Endothelial cell of umbilical vein (primary cell): ENCODE measurements at regions not wholly inside any gene's neighbourhood (a gene's known extent, or its start where the extent isn't known, plus 50 kb on each side); places are given as distances from the start of the nearest gene placed in this dataset.

ENCODE experiments used
- BruUV-seq: library from RNA; stranded (reverse); fragments of 400-500 nt; replicated peaks from 2 replicates; lab custom pipeline; 2021; lab: Mats Ljungman, UMichigan
- CTCF ChIA-PET: fragments of 300-600, 350-600 bp; sonication (Branson Sonifier 250); formaldehyde crosslinking; loops from one replicate; lab custom pipeline; 2021; ENCODE audit warnings: antibody characterized with exemption, inconsistent platforms; lab: Charles Lee
- POLR2A ChIA-PET: fragments of 300-600, 350-600 bp; sonication (Branson Sonifier 250); formaldehyde crosslinking; loops from one replicate; lab custom pipeline; 2021; ENCODE audit warnings: antibody characterized with exemption, inconsistent platforms; lab: Charles Lee
- DNase-seq: peaks from one replicate; pipeline ENCODE4 v3.0.0-alpha.2; 2011; ENCODE audit warnings: low read depth, low spot score
- FAIRE-seq: peaks from 2 replicates; lab custom pipeline; 2011; peaks lifted over from hg19 to GRCh38; lab: Jason Lieb, UNC
- H2AFZ ChIP-seq: 2 replicates; pipeline ENCODE4 v1.6.0; 2012; ENCODE audit warnings: low read depth, low read length, control low read depth, inconsistent platforms
- H3K27ac ChIP-seq: 2 replicates; pipeline ENCODE4 v1.5.1; 2011; ENCODE audit warnings: low read depth, mild to moderate bottlenecking, control low read depth, low read length, moderate library complexity; ENCODE audit not compliant: insufficient read depth
- H3K27me3 ChIP-seq, 2 experiments: 2 replicates each; pipeline versions ENCODE4 v1.6.0 to v1.6.1; 2011; ENCODE audit warnings: low read length in 2 of 2, mixed read lengths in 1 of 2; ENCODE audit not compliant: control insufficient read depth in 2 of 2, insufficient read depth in 2 of 2
- H3K36me3 ChIP-seq, 2 experiments: 2 replicates in 1 of 2; 3 replicates in 1 of 2; pipeline ENCODE4 v1.5.1; 2011; ENCODE audit warnings: low read length in 2 of 2, mild to moderate bottlenecking in 1 of 2, moderate library complexity in 1 of 2; ENCODE audit not compliant: control insufficient read depth in 2 of 2, insufficient read depth in 2 of 2; ENCODE audit errors: extremely low read depth in 1 of 2
- H3K4me1 ChIP-seq: 3 replicates; pipeline ENCODE4 v1.5.1; 2011; ENCODE audit warnings: mild to moderate bottlenecking, low read length; ENCODE audit not compliant: control insufficient read depth, insufficient read depth; ENCODE audit errors: extremely low read depth
- H3K4me2 ChIP-seq: 2 replicates; pipeline ENCODE4 v1.6.1; 2011; ENCODE audit warnings: low read length, control low read depth, mixed read lengths; ENCODE audit not compliant: insufficient read depth
- H3K4me3 ChIP-seq, 3 experiments: fragments of 200-600 bp in 1 of 3; sonication (generic), shearing (Covaris generic) in 1 of 3; replicated peaks in 1 of 3; 2 replicates each; pipeline ENCODE4 v1.5.1; 2011 to 2016; ENCODE audit warnings: control low read depth in 3 of 3, low read length in 3 of 3, mild to moderate bottlenecking in 2 of 3, inconsistent platforms in 1 of 3, low read depth in 1 of 3, moderate library complexity in 1 of 3; ENCODE audit not compliant: insufficient read depth in 1 of 3
- H3K79me2 ChIP-seq: 2 replicates; pipeline ENCODE4 v1.6.0; 2012; ENCODE audit warnings: low read length, inconsistent platforms; ENCODE audit not compliant: control insufficient read depth, insufficient read depth
- H3K9ac ChIP-seq: replicated peaks from 2 replicates; pipeline ENCODE3; 2011; ENCODE audit warnings: low read length, control low read depth; ENCODE audit not compliant: insufficient read depth; ENCODE audit errors: extremely low read depth
- H3K9me1 ChIP-seq: replicated peaks from 3 replicates; pipeline ENCODE4 v1.6.0; 2011; ENCODE audit warnings: mild to moderate bottlenecking, low read length; ENCODE audit not compliant: control insufficient read depth, insufficient read depth; ENCODE audit errors: extremely low read depth
- H3K9me3 ChIP-seq: replicated peaks from 2 replicates; pipeline ENCODE4 v1.5.1; 2012; ENCODE audit warnings: low read length, inconsistent platforms; ENCODE audit not compliant: control insufficient read depth, insufficient read depth
- H4K20me1 ChIP-seq: replicated peaks from 2 replicates; pipeline ENCODE3; 2011; ENCODE audit warnings: mild to moderate bottlenecking, low read length; ENCODE audit not compliant: control insufficient read depth, insufficient read depth; ENCODE audit errors: extremely low read depth
- EZH2 ChIP-seq: IDR thresholded peaks from 2 replicates; pipeline ENCODE4 v1.6.1; 2012; ENCODE audit warnings: borderline replicate concordance, low read depth, mild to moderate bottlenecking, moderate library complexity, low read length, inconsistent platforms; ENCODE audit not compliant: severe bottlenecking
- FOS ChIP-seq: IDR thresholded peaks from 2 replicates; pipeline ENCODE4 v1.6.1; 2011; ENCODE audit warnings: mild to moderate bottlenecking, low read length, moderate library complexity, borderline replicate concordance; ENCODE audit not compliant: insufficient read depth
- GATA2 ChIP-seq: IDR thresholded peaks from 2 replicates; pipeline ENCODE4 v1.7.0; 2011; ENCODE audit warnings: low read depth, mild to moderate bottlenecking, moderate library complexity, mixed read lengths, low read length; ENCODE audit not compliant: insufficient read length, insufficient read depth
- JUN ChIP-seq: IDR thresholded peaks from 2 replicates; pipeline ENCODE4 v1.6.1; 2011; ENCODE audit warnings: borderline replicate concordance, low read depth; ENCODE audit not compliant: insufficient read length, insufficient read depth
- MAX ChIP-seq: IDR thresholded peaks from 2 replicates; pipeline ENCODE4 v1.6.1; 2011; ENCODE audit not compliant: insufficient read depth, insufficient read length
- MYC ChIP-seq: IDR thresholded peaks from one replicate; pipeline ENCODE4 v1.6.1; 2011; ENCODE audit warnings: mild to moderate bottlenecking, low read depth, low read length
- POLR2A ChIP-seq: IDR thresholded peaks from 2 replicates; pipeline ENCODE4 v1.6.1; 2012; ENCODE audit warnings: low read depth, mild to moderate bottlenecking, control low read depth, low read length
- POLR2AphosphoS5 ChIP-seq: IDR thresholded peaks from 2 replicates; pipeline ENCODE4 v1.6.1; 2012; ENCODE audit warnings: low read depth, mild to moderate bottlenecking, control low read depth, low read length, moderate library complexity; ENCODE audit not compliant: insufficient read depth
- dilution Hi-C: fragments of 300-500 bp; cut with MboI; formaldehyde crosslinking; loops from one replicate; pipeline ENCODE4 v1.15.0; 2019; ENCODE audit warnings: low sequenced_read_pairs; ENCODE audit not compliant: extremely low pct_ligation_motif_present
- intact Hi-C: fragments of 100-400 bp; cut with micrococcal nuclease; formaldehyde crosslinking; loops from one replicate; pipeline ENCODE4 v1.10.0; 2022
- TF ChIP-seq, protein P1 (sequence below), 2 donors: IDR thresholded peaks; 1 replicate in 1 of 2; 2 replicates in 1 of 2; pipeline ENCODE4 v1.5.1; 2011; ENCODE audit warnings: low read length in 2 of 2, mild to moderate bottlenecking in 2 of 2, moderate library complexity in 2 of 2, control low read depth in 1 of 2, inconsistent platforms in 1 of 2, low read depth in 1 of 2; ENCODE audit not compliant: insufficient read depth in 1 of 2; ENCODE audit errors: extremely low read depth in 1 of 2

DNA sequence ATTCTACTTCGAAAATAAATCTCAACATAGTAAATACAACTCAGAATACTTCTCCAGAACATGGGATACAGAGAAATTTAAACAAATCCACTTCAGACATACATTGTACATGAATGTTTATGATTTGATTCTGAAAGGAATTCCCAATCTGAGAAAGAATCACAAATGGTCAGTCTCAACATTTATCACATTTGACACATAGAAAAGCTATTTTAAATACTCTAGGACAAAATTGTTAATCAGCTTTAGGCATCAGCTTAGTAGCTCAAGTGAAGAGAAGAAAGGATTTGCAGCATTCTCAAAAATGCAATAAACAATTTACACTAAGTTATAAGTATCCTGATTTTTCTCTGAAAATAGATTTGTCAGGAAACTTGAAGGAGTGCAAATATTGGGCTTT, 184.8 kb downstream of the PTPRC start:
- Histone ChIP-seq H2AFZ (no peak overlapping the region), H3K27ac (no peak overlapping the region), H4K20me1 (no peaks in the 10 kb centered on the region), H3K79me2 (no peaks in the 10 kb centered on the region), H3K9me1 (no peaks in the 10 kb centered on the region), H3K36me3 (no peaks in the 10 kb centered on the region), H3K4me2 (no peak overlapping the region), H3K4me1 (no peaks in the 10 kb centered on the region), H3K9me3 (no peaks in the 10 kb centered on the region), H3K9ac (no peak overlapping the region), H3K4me3 (no peak overlapping the region), H3K27me3 (no peaks in the 10 kb centered on the region)
- ChIA-PET CTCF (interaction anchor here (0.9 kb wide), 1 partner anchor 19 kb away, joined by 3 read pairs; no protein-coding TSS in a partner anchor), POLR2A (no interaction called here)
- no peak for FAIRE-seq
- no peak for DNase-seq
- no peak for TF ChIP-seq GATA2
- TF ChIP-seq EZH2, result no peak
- TF ChIP-seq MAX, result no peak
- TF ChIP-seq MYC, result no peak
- TF ChIP-seq POLR2AphosphoS5, result no peak
- no peak for TF ChIP-seq POLR2A
- TF ChIP-seq FOS, result no peak
- dilution Hi-C loops, result no loop called here
- BruUV-seq, result no TSS peak
- intact Hi-C loops, result no loop called here

DNA sequence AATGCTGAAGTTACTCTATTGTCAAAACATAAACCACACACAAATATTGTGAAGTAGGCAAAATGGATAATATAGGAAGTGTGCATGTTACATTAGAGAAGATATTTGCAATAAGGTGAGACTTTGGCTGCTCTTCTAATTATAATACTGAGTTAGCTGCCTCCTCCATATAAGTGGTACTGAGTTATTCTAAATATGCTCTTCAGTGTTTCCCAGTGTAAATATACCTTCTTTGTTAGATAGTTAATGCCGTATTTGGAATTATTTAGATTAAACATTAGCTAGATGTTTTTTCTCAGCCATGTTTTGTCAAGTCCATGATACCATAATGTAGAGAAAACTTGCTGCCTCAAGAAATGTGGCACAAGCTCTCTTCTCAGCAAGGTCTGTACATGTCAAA, 186.4 kb downstream of the PTPRC start:
- no peaks in the 10 kb centered on the region for H3K27me3 ChIP-seq
- no peaks in the 10 kb centered on the region for H3K79me2 ChIP-seq
- H3K27ac ChIP-seq, result no peak overlapping the region
- DNase-seq, result no peak
- dilution Hi-C loops, result no loop called here
- H3K36me3 ChIP-seq, result no peaks in the 10 kb centered on the region
- CTCF ChIA-PET, result interaction anchor here (1.1 kb wide), 1 partner anchor 174 kb away, joined by 3 read pairs; no protein-coding TSS in a partner anchor
- BruUV-seq, result no TSS peak
- H2AFZ ChIP-seq, result no peak overlapping the region
- no peaks in the 10 kb centered on the region for H3K9me1 ChIP-seq
- H3K9ac ChIP-seq, result no peak overlapping the region
- no peak for FAIRE-seq
- no peak for TF ChIP-seq GATA2
- TF ChIP-seq, protein P1, sequence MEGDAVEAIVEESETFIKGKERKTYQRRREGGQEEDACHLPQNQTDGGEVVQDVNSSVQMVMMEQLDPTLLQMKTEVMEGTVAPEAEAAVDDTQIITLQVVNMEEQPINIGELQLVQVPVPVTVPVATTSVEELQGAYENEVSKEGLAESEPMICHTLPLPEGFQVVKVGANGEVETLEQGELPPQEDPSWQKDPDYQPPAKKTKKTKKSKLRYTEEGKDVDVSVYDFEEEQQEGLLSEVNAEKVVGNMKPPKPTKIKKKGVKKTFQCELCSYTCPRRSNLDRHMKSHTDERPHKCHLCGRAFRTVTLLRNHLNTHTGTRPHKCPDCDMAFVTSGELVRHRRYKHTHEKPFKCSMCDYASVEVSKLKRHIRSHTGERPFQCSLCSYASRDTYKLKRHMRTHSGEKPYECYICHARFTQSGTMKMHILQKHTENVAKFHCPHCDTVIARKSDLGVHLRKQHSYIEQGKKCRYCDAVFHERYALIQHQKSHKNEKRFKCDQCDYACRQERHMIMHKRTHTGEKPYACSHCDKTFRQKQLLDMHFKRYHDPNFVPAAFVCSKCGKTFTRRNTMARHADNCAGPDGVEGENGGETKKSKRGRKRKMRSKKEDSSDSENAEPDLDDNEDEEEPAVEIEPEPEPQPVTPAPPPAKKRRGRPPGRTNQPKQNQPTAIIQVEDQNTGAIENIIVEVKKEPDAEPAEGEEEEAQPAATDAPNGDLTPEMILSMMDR (IDR thresholded peaks at IDR 0.05; ENCODE audit: extremely low read depth in 1 of 2, insufficient read depth in 1 of 2, low read depth in 1 of 2, low read length in 2 of 2), result no peak
- no peak for TF ChIP-seq MYC
- TF ChIP-seq FOS, result no peak
- no peak for TF ChIP-seq EZH2
- TF ChIP-seq JUN, result no peak
- no peak for TF ChIP-seq POLR2AphosphoS5
- no peak for TF ChIP-seq POLR2A
- TF ChIP-seq MAX, result no peak
- H3K4me2 ChIP-seq, result no peak overlapping the region
- peaks cover 11% of the 10 kb centered on the region for H3K4me1 ChIP-seq
- H4K20me1 ChIP-seq, result no peaks in the 10 kb centered on the region
- POLR2A ChIA-PET, result no interaction called here
- intact Hi-C loops, result loop anchor here (5.0 kb wide), 1 partner anchor 417 kb away; no protein-coding TSS in a partner anchor
- no peak overlapping the region for H3K4me3 ChIP-seq
- H3K9me3 ChIP-seq, result no peaks in the 10 kb centered on the region
